ENCODE measurements at regions not wholly inside any gene's neighbourhood (a gene's known extent, or its start where the extent isn't known, plus 50 kb on each side); places are given as distances from the start of the nearest gene placed in this dataset.

GRCh38 chr14:38500125-38500524 is 244.2 kb upstream of the CLEC14A start:
- no peak for DNase-seq

- no peak for DNase-seq
These were observed 240.2 kb upstream of the CLEC14A start for GRCh38 chr14:38496092-38496491.

- no peak for DNase-seq
These were observed 234.4 kb upstream of the CLEC14A start for GRCh38 chr14:38490273-38490672.

GRCh38 chr14:38485026-38485425 is 229.1 kb upstream of the CLEC14A start:
- no peak for DNase-seq

DNA sequence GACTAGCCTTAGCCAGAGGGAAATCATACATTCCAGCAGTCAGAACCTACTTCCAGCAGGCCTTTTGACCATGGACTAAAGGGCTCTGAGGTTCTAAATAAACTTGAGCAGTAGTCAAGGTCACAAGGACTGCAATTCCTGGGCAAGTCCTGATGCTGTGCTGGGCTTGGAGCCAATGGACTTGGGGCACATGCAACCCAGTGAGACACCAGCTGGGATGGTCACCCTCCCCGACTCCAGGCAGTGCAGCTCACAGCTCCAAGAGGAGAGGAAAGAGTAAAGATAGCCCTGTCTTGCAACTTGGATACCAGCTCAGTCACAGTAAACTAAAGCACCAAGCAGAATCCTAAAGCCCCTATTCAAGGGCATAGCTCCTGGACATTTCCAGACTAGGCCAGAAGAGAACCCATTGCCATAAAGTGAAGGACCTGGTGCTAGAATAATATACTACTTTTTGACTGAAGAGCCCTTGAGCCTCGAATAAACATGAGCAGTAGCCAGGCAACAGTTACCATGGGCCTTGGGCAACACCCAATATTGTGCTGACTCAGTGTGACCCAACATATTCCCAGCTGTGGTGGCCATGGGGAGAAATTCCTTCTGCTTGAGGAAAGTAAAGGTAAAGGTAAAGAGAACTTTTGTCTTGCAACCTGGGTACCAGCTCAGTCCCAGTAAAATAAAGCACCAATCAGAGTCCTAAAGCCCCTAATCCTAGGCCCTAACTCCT is 226.2 kb upstream of the CLEC14A start:
- no peak for DNase-seq

DNA sequence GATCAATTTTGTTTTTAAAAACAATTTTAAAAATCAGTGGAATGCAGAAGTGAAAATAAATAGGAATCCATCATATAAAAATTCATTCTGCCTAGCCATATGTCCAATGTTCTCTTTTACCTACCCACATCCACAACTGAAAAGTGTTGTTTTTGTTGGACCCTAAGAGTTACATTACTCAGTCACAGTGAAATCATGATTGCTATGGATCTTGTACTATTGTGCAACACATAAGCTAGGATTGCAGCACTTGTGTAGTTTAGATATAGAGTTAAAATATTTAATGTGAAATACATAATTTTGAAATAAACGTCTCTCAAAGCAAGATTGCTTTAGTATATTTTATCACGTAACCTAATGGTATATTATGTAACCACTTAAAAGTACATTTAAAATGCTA is 213.3 kb upstream of the CLEC14A start:
- DNase-seq, result no peak

- DNase-seq, result no peak
These were observed 186.3 kb upstream of the CLEC14A start for GRCh38 chr14:38442208-38442607.

- no peak for DNase-seq
These were observed 176.3 kb upstream of the CLEC14A start for GRCh38 chr14:38432186-38432585.

DNA sequence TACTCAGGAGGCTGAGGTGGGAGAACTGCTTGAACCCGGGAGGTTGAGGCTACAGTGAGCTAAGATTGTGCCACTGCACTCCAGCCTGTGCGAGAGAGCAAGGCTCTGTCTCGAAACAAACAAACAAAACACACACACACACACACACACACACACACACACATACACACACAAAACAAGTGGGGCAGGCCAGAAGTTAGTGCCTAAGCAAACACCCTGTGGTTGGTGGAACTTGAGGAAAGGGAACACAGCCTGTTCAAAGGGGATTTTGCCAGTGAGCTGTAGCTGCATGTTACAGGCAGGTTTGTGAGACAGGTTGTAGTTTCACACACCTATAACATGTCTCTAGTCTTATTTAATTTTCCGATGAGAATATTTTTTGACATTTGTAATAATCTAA is 175.3 kb upstream of the CLEC14A start:
- no peak for DNase-seq

DNA sequence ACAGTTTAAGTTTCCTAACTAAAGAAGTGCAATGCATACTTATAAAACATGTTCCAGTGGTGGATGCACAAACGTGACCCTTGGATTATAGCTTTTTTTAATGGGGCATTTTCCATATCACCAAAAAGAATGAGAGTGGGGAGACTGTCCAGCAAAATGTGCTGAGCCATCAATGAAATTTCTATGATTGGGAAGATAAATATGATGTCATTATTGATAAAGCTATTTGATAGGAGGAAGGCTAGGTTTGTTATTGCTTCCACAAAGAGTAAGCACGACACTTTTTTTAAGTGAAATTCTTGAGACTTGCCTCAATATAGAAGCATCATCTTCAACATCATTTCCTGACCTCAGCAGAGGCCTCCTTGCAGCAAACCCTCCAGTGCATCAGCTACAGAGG is 174.6 kb upstream of the CLEC14A start:
- DNase-seq, result no peak

DNA sequence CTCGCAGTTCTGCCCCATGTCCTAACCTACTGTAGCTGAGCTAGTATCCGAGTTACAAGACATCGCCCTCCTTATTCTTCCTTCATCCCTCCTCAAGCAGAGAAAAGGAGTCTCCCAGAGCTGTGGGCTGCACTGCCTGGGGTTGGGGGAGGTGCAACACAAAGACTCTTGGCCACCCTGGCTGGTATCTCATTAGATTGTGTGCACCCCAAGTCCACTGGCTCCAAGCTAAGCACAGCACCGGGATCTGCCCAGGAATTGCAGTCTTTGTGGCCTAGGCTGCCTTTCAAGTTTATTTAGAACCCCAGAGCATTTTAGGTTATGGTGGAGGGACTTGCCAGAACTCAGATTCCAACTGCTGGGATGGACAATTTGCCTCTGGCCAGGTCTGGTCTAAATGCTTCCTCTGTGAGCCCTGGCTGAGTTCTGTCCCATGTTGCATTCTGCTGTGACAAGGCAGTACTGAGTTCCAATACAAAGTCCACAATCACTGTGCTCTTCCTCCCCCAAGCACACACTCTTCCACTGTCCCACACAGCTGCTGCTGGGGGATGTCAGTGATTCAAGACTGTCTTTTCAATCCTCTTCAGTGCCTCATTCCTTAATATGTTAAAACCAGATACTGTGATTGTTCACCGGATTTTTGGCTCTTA is 169.6 kb upstream of the CLEC14A start:
- no peak for DNase-seq

DNA sequence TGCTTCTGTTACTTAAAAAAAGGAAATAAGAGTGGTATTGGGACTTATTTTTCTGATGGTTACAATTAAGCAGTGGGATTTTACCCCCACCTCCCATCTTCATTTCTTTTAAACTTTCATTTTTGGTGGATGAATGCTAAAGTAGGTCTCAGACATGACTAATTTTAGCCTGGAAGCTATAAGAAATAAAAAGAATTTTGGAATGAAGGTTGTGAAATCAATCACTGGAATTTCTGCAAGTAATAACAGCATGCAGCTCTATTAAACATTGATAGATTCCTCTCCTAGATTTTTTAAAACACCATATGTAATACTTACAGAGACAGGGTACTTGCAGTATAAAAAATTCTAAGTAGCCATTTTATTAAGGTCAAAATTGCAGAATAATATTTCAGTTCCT is 164.2 kb upstream of the CLEC14A start:
- no peak for DNase-seq

GRCh38 chr14:38419579-38419978 is 163.7 kb upstream of the CLEC14A start:
- no peak for DNase-seq

DNA sequence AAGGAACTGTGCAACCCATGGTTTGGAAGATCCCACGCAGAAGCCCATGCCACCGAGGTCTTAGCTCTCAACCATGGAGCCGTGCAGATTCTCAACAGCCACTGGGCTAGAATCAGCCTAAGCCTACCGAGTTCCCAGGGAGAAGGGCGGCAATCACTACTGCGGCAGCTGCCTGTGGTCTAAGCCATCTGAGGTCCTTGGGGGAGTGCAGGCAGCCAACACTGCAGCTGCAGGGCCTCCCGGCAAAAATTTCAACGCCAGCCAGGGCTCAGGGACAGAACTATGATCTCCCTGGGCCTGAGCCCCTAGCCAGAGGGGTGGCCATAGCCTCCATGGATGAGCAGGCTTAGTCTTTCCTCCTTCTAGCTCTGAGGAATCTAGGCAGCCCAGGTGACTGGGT is 156.8 kb upstream of the CLEC14A start:
- no peak for DNase-seq

GRCh38 chr14:38410442-38410841 is 154.5 kb upstream of the CLEC14A start:
- no peak for DNase-seq

DNA sequence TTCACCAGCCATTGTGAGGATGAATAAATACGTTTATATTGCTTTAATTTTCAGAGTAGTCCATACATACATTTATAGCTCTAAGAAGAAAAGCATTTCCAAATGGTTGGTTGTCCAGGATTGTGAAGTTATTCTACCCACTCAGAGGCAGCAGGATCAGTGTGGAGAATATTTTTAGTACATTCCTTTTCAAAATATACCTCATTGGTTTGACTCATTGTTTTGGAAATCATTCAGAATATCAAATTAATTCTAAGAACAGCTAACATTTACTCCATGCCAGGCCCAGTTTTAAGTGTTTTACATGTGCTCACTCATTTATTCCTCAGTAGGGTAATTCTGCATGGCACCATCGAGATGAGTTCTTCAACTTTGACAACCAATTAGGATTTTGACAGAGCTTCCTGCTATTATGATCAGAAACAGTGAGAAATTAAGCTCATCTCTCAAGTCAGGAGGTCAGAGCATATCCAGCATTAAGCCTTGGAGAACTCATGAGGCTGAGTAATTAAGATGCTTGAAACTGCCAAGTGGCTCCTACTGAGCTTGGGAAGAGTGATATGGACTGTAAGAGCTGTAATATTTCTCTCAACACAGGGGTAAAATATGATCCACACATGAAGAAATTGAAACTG is 153.3 kb upstream of the CLEC14A start:
- DNase-seq, result no peak

DNA sequence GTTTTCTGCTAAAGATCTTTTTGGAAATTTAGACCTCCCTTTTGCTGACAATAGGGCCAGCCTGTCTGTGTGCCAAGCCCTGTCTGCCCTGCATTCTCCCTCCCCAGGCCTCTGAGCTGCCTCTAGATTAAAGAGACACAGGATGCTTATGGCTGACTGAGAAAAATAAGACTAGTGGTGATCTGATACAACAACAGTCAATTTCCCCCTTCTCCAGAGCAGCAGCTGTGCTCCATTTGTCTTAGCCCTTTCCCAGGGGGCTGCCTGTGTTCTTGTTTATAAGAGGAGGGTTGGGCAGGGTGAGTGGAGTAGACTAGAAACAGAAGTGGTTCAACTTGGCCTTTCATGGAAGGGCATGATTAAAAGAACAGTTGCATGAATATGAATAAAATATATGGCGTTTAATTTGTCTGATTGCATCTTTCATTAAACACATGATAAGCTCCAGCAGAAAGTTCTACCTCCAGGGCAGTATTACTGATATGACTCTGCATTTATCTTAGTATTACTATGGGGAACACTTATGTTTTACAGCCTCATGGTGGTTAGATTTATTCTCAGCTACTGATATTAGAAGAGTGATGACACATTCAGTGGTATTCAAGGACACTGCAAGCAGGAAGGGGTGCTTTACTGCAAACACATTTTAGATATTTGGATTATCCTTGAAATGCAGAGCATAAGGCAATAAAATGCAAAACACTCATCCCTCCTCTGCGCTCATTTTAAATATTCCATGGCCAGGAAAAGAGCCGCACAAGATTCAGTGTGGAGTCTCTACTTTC is 150.2 kb upstream of the CLEC14A start:
- DNase-seq, result no peak

DNA sequence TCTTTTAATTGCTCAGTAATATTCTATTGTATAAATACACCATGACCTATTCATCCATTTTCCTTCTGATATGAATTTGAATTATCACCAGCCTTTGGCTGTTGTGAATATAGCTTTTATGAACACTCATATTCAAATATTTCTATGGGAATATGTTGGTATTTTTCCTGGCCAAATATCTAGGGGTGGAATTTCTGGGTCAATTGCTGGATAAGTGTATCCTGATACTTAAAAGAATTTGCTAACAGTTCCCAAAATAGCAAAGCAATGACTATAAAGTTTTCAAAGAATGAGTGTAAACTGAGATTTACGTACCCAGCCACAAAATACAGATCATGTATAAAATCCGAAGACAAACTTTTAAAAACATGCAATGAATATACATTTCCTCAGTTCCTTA is 148.7 kb upstream of the CLEC14A start:
- no peak for DNase-seq

GRCh38 chr14:38404100-38404541 is 148.2 kb upstream of the CLEC14A start:
- DNase-seq, result no peak

DNA sequence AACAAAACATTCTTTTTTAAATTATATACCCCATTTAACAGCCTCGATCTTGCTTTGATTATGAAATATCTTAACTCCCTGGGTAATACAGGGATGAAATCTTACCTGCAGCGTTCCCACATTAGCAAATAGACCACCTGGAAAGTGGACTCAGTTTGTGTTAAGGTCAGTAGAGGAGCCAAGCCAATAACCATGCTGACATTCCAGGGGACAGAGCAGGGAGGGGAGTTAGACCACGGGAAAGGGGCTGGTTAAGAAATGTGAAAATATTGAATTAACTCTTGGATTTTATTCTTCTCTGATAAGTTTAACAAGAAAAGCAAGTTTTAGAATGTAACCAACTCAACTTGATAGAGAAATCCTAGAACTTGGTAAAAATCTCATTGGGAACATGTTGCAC is 144.9 kb upstream of the CLEC14A start:
- DNase-seq, result no peak

- no peak for DNase-seq
These were observed 143.8 kb upstream of the CLEC14A start for GRCh38 chr14:38399652-38400051.

GRCh38 chr14:38394767-38395166 is 138.9 kb upstream of the CLEC14A start:
- no peak for DNase-seq

GRCh38 chr14:38394064-38394463 is 138.2 kb upstream of the CLEC14A start:
- no peak for DNase-seq

DNA sequence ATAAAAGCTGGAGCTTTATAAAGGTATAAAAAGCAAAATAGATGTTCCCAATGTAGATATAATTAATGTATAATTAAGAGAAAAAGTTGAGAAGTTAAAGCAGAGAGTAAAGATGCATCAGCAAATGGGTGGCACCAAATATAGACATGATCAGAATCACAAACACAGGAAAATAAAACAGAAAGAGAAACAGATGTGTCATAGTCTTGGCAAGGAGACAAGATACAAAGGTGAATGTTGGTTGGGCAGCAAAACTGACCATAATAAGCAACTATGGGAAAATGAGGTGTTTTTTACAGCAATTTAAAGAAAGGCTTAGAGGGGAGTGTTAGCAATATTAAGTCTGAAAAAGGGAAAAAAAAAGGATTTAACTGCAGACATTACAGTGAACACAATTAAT is 135.4 kb upstream of the CLEC14A start:
- DNase-seq, result no peak
